Loucy (cell line): ENCODE measurements at regions not wholly inside any gene's neighbourhood (a gene's known extent, or its start where the extent isn't known, plus 50 kb on each side); places are given as distances from the start of the nearest gene placed in this dataset.

ENCODE experiments used
- EZH2phosphoT487 ChIP-seq: fragments of 200-600 bp; IDR thresholded peaks from 2 replicates; pipeline ENCODE4 v1.6.1; 2018; ENCODE audit warnings: antibody characterized with exemption, mild to moderate bottlenecking, moderate library complexity, borderline replicate concordance
- TF ChIP-seq, protein P1 (sequence below): fragments of 200-600 bp; sonication (generic); conservative IDR thresholded peaks from 2 replicates; pipeline ENCODE4 v1.5.1; 2014; ENCODE audit warnings: mild to moderate bottlenecking, antibody characterized with exemption, low read length

DNA sequence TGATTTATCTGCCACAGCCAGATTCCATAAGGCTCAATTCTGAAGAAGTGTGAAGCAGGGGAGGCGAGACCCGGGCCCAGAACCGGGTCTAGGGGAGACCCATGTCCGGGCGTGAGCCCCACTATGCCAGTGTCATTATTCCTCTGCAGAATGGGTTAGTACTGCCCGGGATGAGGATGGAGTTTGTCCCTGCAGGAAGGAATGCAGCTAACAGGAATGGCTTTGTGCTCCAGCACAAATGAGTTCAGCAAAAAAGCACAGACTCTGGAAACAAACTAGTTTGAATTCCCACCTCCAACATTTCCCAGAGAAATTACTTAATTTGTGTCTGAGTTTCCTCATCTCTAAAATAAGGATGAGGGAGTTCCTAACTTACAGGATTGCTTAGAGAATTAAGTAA, 202.9 kb downstream of the SYK start:
- TF ChIP-seq, protein P1, sequence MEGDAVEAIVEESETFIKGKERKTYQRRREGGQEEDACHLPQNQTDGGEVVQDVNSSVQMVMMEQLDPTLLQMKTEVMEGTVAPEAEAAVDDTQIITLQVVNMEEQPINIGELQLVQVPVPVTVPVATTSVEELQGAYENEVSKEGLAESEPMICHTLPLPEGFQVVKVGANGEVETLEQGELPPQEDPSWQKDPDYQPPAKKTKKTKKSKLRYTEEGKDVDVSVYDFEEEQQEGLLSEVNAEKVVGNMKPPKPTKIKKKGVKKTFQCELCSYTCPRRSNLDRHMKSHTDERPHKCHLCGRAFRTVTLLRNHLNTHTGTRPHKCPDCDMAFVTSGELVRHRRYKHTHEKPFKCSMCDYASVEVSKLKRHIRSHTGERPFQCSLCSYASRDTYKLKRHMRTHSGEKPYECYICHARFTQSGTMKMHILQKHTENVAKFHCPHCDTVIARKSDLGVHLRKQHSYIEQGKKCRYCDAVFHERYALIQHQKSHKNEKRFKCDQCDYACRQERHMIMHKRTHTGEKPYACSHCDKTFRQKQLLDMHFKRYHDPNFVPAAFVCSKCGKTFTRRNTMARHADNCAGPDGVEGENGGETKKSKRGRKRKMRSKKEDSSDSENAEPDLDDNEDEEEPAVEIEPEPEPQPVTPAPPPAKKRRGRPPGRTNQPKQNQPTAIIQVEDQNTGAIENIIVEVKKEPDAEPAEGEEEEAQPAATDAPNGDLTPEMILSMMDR, result no peak
- no peak for TF ChIP-seq EZH2phosphoT487
